ENCODE measurements at regions not wholly inside any gene's neighbourhood (a gene's known extent, or its start where the extent isn't known, plus 50 kb on each side); places are given as distances from the start of the nearest gene placed in this dataset.

GRCh38 chr18:56286775-56287325 lies 351.5 kb downstream of the TXNL1 start:
- ATAC-seq (ENCODE audit: insufficient read depth, low read depth) = no peak
- no peak for DNase-seq

GRCh38 chr18:56285387-56286065 lies 352.9 kb downstream of the TXNL1 start:
- Histone ChIP-seq H2AFZ (ENCODE audit: low read depth, low read length) (no peak overlapping the region), H3K36me3 (ENCODE audit: insufficient read depth, low read length) (no peaks in the 10 kb centered on the region), H3K4me1 (ENCODE audit: insufficient read depth, low read length) (no peaks in the 10 kb centered on the region), H4K20me1 (ENCODE audit: insufficient read depth, low read length) (no peaks in the 10 kb centered on the region), H3K9ac (ENCODE audit: low read depth, low read length) (no peak overlapping the region), H3K27me3 (ENCODE audit: insufficient read depth, low read length, poor library complexity) (no peaks in the 10 kb centered on the region), H3K27ac (ENCODE audit: low read length) (no peak overlapping the region), H3K9me3 (ENCODE audit: insufficient read depth, low read length, severe bottlenecking) (no peaks in the 10 kb centered on the region), H3K79me2 (ENCODE audit: insufficient read depth, low read length) (no peaks in the 10 kb centered on the region), H3K4me3 (ENCODE audit: low read depth in 1 of 2, low read length in 2 of 2) (no peak overlapping the region), H3K4me2 (ENCODE audit: insufficient read depth, low read length) (no peak overlapping the region)
- ATAC-seq (ENCODE audit: insufficient read depth, low read depth) (no peak), DNase-seq (no peak)
- no peak for TF ChIP-seq CTCF (IDR thresholded peaks at IDR 0.05; ENCODE audit: borderline replicate concordance, extremely low read depth, low read length, poor library complexity, severe bottlenecking)
- no peak for TF ChIP-seq EZH2 (IDR thresholded peaks at IDR 0.05; ENCODE audit: borderline replicate concordance, low read depth, low read length, severe bottlenecking)

More at GRCh38 chr18:56286775-56287325, 351.5 kb downstream of the TXNL1 start:
- Histone ChIP-seq H3K79me2 (ENCODE audit: insufficient read depth, low read length) (no peaks in the 10 kb centered on the region), H3K9me3 (ENCODE audit: insufficient read depth, low read length, severe bottlenecking) (no peaks in the 10 kb centered on the region), H3K36me3 (ENCODE audit: insufficient read depth, low read length) (no peaks in the 10 kb centered on the region), H3K27me3 (ENCODE audit: insufficient read depth, low read length, poor library complexity) (no peaks in the 10 kb centered on the region), H4K20me1 (ENCODE audit: insufficient read depth, low read length) (no peaks in the 10 kb centered on the region), H3K4me1 (ENCODE audit: insufficient read depth, low read length) (no peaks in the 10 kb centered on the region), H3K9ac (ENCODE audit: low read depth, low read length) (no peak overlapping the region), H3K4me2 (ENCODE audit: insufficient read depth, low read length) (no peak overlapping the region), H2AFZ (ENCODE audit: low read depth, low read length) (no peak overlapping the region), H3K27ac (ENCODE audit: low read length) (no peak overlapping the region), H3K4me3 (ENCODE audit: low read depth in 1 of 2, low read length in 2 of 2) (no peak overlapping the region)
- TF ChIP-seq CTCF (IDR thresholded peaks at IDR 0.05; ENCODE audit: borderline replicate concordance, extremely low read depth, low read length, poor library complexity, severe bottlenecking) (no peak), EZH2 (IDR thresholded peaks at IDR 0.05; ENCODE audit: borderline replicate concordance, low read depth, low read length, severe bottlenecking) (no peak)

GRCh38 chr18:56284319-56284718 lies 354.1 kb downstream of the TXNL1 start:
- Histone ChIP-seq H3K79me2 (ENCODE audit: insufficient read depth, low read length) (no peaks in the 10 kb centered on the region), H3K4me3 (ENCODE audit: low read depth in 1 of 2, low read length in 2 of 2) (no peak overlapping the region), H3K27ac (ENCODE audit: low read length) (no peak overlapping the region), H2AFZ (ENCODE audit: low read depth, low read length) (no peak overlapping the region), H3K27me3 (ENCODE audit: insufficient read depth, low read length, poor library complexity) (no peaks in the 10 kb centered on the region), H3K9me3 (ENCODE audit: insufficient read depth, low read length, severe bottlenecking) (no peaks in the 10 kb centered on the region), H3K36me3 (ENCODE audit: insufficient read depth, low read length) (no peaks in the 10 kb centered on the region), H3K4me2 (ENCODE audit: insufficient read depth, low read length) (no peak overlapping the region), H4K20me1 (ENCODE audit: insufficient read depth, low read length) (no peaks in the 10 kb centered on the region), H3K9ac (ENCODE audit: low read depth, low read length) (no peak overlapping the region), H3K4me1 (ENCODE audit: insufficient read depth, low read length) (no peaks in the 10 kb centered on the region)
- DNase-seq = no peak
- ATAC-seq (ENCODE audit: insufficient read depth, low read depth) = no peak
- TF ChIP-seq CTCF (IDR thresholded peaks at IDR 0.05; ENCODE audit: borderline replicate concordance, extremely low read depth, low read length, poor library complexity, severe bottlenecking) (no peak), EZH2 (IDR thresholded peaks at IDR 0.05; ENCODE audit: borderline replicate concordance, low read depth, low read length, severe bottlenecking) (no peak)
